Suppressor macrophage (primary cell): ENCODE measurements at regions not wholly inside any gene's neighbourhood (a gene's known extent, or its start where the extent isn't known, plus 50 kb on each side); places are given as distances from the start of the nearest gene placed in this dataset.
"Not testable (repeated sequence)": the region's sequence is repeated elsewhere in the genome, so short reads cannot be mapped to it uniquely, and the experiment has no call there.

Experiments used
- DNase-seq, 4 experiments: peaks; one replicate each; pipeline ENCODE4 v3.0.0-alpha.2; 2020 to 2022

DNA sequence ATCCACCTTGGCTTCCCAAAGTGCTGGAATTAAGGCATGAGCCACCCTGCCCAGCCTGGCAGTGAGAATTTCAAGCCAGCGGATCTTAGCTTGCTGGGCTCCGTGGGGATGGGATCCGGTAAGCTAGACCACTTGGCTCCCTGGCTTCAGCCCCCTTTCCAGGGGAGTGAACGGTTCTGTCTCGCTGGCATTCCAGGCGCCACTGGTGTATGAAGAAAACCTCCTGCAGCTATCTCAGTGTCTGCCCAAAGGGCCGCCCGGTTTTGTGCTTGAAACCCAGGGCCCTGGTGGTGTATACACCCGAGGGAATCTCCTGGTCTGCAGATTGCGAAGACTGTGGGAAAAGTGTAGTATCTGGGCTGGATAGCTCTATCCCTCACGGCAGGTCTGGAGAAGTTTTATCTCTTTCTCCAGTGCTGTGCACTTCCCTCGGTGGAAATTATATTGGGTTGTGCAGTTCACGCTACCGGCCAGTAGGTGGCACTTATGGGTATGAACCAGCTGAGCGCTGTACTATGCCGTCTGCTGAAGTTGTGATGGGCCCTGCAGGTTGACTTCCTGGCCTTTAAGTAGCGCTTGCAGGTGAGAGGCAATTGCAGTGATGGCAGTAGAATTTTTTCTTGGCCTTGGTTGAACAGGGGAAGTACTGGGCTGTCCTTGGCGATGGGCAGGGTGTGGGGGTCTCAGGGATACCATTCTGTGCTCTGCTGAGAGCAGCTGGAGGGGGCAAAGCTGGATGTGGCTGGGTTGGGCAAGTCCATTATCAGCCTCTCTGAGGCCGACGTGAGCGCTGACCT lies 138.0 kb upstream of the MTPN start:
- peak; percentile 48 to 69 (median 62) for DNase-seq

DNA sequence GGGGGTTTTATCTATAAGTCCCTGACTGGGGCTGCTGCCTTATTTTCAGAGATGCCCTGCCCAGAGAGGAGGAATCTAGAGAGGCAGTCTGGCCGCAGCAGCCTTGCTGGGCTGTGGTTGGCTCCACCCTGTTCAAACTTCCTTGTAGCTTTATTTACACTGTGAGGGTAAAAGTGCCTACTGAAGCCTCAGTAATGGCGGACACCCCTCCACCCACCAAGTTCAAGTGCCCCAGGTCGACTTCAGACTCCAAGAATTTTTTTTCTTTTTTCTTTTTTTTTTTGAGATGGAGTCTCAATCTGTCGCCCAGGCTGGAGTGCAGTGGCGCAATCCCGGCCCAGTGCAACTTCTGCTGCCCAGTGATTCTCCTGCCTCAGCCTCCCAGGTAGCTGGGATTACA lies 137.3 kb upstream of the MTPN start:
- DNase-seq: not testable (repeated sequence)

GRCh38 chr7:136109037-136109436 lies 131.9 kb upstream of the MTPN start:
- not testable (repeated sequence) for DNase-seq

- no peak for DNase-seq
Observed at GRCh38 chr7:136105191-136105590, 128.0 kb upstream of the MTPN start.

GRCh38 chr7:136104269-136104603 lies 127.1 kb upstream of the MTPN start:
- no peak for DNase-seq

DNA sequence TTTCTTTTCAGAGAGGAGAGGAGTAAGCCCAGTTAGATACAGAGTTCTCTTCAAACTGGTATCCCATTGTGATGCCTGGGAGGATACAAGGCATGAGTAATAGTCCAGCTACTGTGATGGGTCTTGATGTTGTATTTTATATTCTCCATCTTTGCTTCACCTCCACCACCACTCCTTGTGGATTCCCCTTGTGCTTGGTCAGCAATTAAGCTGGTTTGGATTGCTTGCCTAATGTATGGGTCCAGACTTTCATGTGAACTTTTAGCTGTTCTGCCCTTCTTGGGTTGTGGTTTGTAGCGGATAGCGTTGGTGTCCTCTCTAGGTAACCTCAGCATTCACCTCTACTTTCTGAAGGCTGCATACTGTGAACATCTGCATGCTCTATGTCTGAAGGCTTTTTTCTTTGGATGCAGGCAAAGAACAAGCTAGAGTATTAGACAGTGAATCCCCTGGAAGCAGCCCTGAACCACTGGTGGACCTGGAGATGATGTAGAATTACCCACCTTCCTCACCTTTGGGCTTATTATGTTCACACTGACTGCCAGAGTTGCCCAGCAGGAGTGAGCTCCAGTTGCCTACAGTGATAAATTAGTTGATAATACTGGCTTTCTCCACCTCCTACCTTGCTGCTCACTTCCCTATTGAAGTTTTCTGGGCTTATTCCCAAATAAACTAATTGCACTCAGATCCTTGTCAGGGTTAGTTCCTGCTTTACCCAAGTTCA lies 126.5 kb upstream of the MTPN start:
- DNase-seq: no peak

DNA sequence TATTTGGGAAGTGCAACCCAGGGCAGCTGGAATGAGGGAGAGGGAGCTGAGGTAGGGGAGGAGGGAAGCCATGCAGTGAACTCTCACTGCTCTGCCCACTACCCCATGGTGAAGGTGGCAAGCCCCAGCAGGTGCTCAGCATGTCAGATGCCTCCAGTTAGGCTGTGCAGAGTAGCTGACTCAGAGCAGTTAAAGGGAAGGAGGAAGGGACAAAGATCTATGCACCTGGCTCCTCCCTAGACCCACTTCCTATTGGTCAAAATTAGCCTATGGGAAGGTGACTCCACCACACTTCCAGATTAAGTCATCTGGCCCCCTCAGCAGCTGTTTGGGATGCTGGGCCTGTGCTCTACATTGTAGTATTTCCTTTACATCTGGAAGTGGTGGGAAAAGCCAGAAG lies 125.7 kb upstream of the MTPN start:
- no peak for DNase-seq

DNA sequence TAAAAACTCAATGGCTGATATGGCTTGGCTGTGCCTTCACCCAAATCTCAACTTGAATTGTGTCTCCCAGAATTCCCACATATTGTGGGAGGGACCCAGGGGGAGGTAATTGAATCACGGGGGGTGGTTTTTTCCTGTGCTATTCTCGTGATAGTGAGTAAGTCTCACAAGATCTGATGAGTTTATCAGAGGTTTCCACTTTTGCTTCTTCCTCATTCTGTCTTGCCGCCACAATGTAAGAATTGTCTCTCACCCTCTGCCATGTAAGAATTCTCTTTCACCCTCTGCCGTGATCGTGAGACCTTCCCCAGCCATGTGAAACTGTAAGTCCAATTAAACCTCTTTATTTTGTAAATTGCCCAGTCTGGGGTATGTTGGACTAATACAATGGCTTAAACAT lies 115.6 kb upstream of the MTPN start:
- DNase-seq: not testable (repeated sequence)

DNA sequence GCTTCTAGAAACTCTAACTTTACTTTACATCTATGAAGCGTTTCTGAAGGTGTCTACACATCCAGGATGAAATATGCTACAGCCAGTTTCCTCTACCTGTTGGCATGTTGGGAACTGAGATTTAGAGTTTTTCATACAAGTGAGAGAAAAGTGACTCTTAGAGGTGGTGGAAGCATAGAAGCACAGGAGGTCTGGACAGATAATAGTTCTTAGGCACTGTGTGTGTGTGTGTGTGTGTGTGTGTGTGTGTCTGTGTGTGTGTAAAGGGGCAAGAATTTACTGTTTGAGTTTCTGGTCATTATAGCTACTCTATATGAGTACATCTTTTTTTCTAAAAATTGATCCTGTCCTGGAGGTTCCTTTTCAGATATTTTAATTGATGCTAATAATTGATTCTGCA lies 110.7 kb upstream of the MTPN start:
- no peak for DNase-seq

DNA sequence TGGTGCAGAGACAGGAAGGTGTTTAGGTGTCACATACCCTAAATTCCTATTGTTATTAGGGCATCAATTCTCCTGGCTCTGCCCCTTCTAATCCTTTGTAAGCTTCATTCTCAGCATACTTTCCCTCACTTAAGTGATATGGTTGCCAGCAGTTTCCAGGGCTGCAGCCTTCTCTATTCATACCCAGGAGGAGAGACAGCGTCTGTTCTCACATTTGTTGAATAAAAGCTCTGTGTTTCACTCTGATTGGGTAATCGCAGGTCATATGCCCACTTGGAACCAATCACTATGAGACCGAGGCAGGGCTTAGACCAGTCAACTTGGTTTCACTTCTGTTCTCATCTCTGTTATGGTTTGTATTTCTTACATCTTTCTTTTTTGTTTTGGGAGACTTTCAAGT lies 109.6 kb upstream of the MTPN start:
- DNase-seq: peak in 2 of 4 experiments; percentile 2 to 5

DNA sequence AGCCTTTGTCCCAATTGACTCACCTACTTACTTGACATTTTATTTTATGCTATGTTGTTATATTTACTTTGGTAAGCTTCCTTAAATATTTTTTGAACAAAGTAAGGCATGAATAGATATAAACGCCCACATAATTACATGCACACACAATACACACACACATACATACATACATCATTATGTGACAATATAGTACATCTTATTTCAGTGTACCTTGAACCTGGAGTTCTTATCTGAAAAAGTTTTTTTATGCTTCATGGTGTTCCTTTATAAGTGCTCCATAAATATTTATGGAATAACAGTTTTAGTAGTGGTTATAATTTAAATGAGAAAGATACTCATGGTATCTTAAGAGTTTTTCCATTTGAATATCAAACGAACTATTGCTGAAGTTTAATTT lies 102.8 kb upstream of the MTPN start:
- no peak for DNase-seq

- DNase-seq: no peak
Observed at GRCh38 chr7:136079478-136079892, 102.3 kb upstream of the MTPN start.

GRCh38 chr7:136079066-136079465 lies 101.9 kb upstream of the MTPN start:
- no peak for DNase-seq

DNA sequence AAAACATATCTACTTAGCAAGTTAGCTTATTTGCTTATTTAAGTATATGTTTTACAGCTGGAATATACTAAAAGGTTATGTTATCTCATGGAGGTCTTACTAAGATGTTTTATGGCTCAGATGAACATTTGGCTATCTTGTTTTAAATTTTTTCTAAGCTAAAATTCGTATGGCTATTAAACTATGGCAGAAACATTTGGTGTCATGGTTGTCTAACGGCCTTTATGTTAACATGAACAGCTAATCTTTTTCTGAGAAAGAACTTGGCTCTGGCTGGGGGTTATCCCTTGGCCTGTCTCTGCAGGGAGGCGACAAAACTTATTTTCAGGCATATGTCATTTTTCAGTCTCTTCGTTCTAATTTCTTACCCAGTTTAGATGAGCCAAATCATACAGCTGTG lies 101.5 kb upstream of the MTPN start:
- no peak for DNase-seq

DNA sequence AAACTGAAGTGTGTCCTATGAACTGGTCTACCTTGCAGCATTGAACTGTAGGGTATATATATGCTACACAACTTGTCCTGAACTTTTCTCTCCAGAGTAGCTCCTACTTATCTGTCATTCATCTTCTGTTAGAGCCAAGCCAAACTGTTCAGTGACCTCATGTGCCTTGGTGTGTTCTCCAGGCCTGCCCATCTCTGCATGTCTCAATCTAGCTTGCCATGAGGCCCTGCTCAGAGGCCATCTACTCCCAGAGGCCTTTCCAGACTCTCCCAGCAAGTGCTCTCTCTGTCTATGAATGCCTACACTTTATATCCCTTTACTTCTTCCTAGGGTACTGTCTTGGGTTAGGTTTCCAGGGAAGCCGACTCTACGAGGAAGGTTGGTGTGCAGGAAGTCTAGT lies 99.8 kb upstream of the MTPN start:
- no peak for DNase-seq

- DNase-seq: no peak
Observed at GRCh38 chr7:136074843-136075242, 97.7 kb upstream of the MTPN start.

DNA sequence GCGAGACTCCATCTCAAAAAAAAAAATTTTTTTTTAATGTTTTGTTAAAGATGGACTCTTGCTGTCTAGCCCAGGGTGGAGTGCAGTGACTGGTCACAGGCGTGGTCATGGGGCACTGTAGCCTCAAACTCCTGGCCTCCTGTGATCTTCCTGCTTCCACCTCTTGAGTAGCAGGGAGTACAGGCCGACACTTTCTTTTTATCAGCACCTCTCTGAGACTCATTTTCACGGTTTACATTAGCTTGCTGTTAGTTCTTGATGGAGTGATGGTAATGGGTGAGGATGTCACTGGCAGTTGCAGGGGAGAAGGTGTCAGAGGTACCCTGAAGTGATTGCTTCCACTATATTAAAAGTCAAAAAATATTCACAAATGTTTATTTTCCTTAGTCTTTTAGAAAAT lies 95.3 kb upstream of the MTPN start:
- DNase-seq: no peak

- no peak for DNase-seq
Observed at GRCh38 chr7:136070736-136071505, 93.8 kb upstream of the MTPN start.

DNA sequence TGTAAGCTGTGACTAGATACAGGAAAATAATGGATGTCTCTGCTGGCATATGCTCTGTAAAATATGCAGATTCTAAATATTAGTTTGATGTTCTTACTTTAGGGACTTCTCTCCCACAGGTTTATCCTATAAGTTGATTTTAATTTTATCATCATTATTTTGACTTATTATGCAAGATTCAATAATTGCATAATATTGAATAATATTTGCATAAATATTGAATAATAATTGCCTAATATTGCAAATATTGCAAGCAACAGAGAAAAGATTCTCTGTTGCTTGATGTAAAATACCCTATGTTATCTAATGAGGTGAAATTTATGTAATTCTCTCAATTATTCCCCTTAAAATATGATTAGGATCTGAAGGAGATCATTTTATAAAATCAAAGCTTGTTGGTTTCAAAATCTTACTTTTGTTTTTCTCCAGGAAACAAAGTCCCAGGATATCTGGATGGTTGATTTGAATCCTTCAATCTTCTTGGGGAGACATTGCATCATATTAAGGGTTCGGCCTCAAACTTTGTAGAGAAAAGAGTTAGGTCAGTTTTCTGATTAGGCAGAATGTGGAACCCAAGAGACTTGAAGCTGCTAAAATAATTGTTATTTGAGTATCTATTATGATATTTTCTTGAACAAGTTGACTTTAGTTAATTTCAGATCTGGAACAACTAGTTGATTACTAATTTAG lies 92.8 kb upstream of the MTPN start:
- DNase-seq: no peak

GRCh38 chr7:136067277-136067676 lies 90.1 kb upstream of the MTPN start:
- DNase-seq: no peak

DNA sequence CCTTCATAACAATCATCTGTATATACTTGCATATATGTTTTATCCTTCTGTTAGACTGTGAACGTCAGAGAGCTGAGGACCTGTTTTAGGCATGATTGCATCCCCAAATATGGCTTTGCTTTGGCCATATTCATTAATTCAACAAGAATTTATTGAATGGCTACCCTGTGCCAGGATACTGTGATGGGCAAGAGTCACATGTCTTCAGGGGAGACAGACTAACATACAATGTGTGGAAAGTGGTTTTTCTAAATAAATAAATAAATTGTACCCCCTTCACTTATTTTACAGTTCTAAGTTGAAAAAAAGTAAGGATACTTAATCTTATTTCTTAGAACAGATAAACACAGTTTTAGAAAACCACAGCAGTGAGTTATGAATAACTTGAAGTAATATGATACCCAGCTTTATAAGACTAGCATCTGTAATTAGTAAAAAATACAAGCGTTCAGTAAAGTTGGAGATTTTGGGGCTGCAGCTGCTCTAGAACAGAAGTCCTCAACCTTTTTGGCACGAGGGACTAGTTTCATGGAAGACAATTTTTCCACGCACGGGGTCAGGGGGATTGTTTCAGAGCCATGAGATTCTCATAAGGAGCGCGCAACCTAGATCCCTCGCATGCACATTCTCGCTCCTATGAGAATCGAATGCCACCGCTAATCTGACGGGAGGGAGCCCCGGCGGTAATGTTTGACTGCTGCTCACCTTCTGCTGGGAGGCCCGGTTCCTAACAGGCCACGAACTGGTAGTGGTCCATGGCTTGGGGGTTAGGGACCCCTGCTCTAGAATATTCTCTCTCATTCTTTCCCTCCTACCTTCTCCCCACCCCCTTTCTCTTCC lies 89.4 kb upstream of the MTPN start:
- no peak for DNase-seq

- no peak for DNase-seq
Observed at GRCh38 chr7:136064627-136065237, 87.6 kb upstream of the MTPN start.
